H1 (cell line): ENCODE measurements at regions not wholly inside any gene's neighbourhood (a gene's known extent, or its start where the extent isn't known, plus 50 kb on each side); places are given as distances from the start of the nearest gene placed in this dataset.

Experiments used
- JUN ChIP-seq: IDR thresholded peaks from 2 replicates; pipeline ENCODE4 v1.6.1; 2011; ENCODE audit warnings: low read depth, mild to moderate bottlenecking, improper control_type of control experiment, low read length
- MAFK ChIP-seq: IDR thresholded peaks from 2 replicates; pipeline ENCODE4 v1.6.1; 2012; ENCODE audit warnings: low read depth, mild to moderate bottlenecking, improper control_type of control experiment, low read length
- SAP30 ChIP-seq: fragments of 300-600 bp; sonication (generic); IDR thresholded peaks from 2 replicates; pipeline ENCODE4 v1.7.1; 2012; ENCODE audit warnings: low read length, moderate library complexity, mild to moderate bottlenecking, inconsistent platforms; ENCODE audit not compliant: insufficient read depth, insufficient replicate concordance
- TAF7 ChIP-seq: optimal IDR thresholded peaks from 2 replicates; pipeline ENCODE3; 2011; ENCODE audit warnings: low read depth, mild to moderate bottlenecking, inconsistent platforms, low read length, moderate library complexity, borderline replicate concordance
- TF ChIP-seq, protein P1 (sequence below), 3 experiments: IDR thresholded peaks; 1 replicate in 2 of 3; 2 replicates in 1 of 3; pipeline versions ENCODE4 v1.5.1 to v1.6.1; 2011; ENCODE audit warnings: low read length in 3 of 3, mild to moderate bottlenecking in 3 of 3, inconsistent platforms in 2 of 3, low read depth in 1 of 3, moderate library complexity in 1 of 3; ENCODE audit not compliant: insufficient read depth in 1 of 3; ENCODE audit errors: control extremely low read depth in 1 of 3

DNA sequence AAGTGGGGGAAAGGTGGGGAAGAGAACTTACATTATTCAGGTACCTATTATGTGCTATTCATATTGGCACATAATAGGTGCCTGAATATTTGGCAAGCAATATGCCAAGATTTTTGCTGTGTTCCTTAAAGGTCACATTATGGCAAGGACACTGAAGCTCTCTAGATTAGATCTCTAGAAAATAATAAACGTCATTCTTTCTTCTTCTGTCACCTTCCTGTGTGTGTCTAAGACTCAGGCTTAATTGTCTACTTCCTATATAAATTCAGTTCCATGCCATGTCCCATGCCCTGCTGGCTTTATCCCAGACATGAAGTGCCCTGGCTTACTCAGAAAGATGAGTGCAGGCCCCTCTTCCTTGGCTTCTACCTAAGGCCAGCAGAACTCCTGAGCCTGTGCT lies 191.1 kb upstream of the CTAGE1 start:
- TF ChIP-seq, protein P1, sequence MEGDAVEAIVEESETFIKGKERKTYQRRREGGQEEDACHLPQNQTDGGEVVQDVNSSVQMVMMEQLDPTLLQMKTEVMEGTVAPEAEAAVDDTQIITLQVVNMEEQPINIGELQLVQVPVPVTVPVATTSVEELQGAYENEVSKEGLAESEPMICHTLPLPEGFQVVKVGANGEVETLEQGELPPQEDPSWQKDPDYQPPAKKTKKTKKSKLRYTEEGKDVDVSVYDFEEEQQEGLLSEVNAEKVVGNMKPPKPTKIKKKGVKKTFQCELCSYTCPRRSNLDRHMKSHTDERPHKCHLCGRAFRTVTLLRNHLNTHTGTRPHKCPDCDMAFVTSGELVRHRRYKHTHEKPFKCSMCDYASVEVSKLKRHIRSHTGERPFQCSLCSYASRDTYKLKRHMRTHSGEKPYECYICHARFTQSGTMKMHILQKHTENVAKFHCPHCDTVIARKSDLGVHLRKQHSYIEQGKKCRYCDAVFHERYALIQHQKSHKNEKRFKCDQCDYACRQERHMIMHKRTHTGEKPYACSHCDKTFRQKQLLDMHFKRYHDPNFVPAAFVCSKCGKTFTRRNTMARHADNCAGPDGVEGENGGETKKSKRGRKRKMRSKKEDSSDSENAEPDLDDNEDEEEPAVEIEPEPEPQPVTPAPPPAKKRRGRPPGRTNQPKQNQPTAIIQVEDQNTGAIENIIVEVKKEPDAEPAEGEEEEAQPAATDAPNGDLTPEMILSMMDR (IDR thresholded peaks at IDR 0.05; ENCODE audit: control extremely low read depth in 1 of 3, insufficient read depth in 1 of 3, low read depth in 1 of 3, low read length in 3 of 3): no peak
- TF ChIP-seq TAF7: no peak
- TF ChIP-seq MAFK: no peak
- no peak for TF ChIP-seq SAP30
- no peak for TF ChIP-seq JUN
